Esophagus squamous epithelium (tissue), 4 donors: ENCODE measurements at regions not wholly inside any gene's neighbourhood (a gene's known extent, or its start where the extent isn't known, plus 50 kb on each side); places are given as distances from the start of the nearest gene placed in this dataset.

Experiments
- CTCF ChIP-seq, 6 experiments: fragments of 450-650 bp in 4 of 6; fragments of 200-600 bp in 2 of 6; sonication (generic) in 2 of 6; IDR thresholded peaks; one replicate each; pipeline ENCODE4 v1.5.1; 2016 to 2019; ENCODE audit warnings: antibody characterized with exemption in 6 of 6, mild to moderate bottlenecking in 4 of 6, moderate library complexity in 4 of 6
- POLR2A ChIP-seq, 4 donors: fragments of 450-650 bp; IDR thresholded peaks; one replicate each; pipeline ENCODE4 v1.6.1; 2017; ENCODE audit warnings: antibody characterized with exemption in 4 of 4, mild to moderate bottlenecking in 4 of 4, moderate library complexity in 3 of 4

- TF ChIP-seq CTCF (IDR thresholded peaks at IDR 0.05), result no peak
- no peak for TF ChIP-seq POLR2A (IDR thresholded peaks at IDR 0.05)
Measured at GRCh38 chr12:111102102-111102739, 181.8 kb upstream of the MYL2 start.
